CD4-positive, alpha-beta T cell (primary cell): ENCODE measurements at regions not wholly inside any gene's neighbourhood (a gene's known extent, or its start where the extent isn't known, plus 50 kb on each side); places are given as distances from the start of the nearest gene placed in this dataset.

Source experiments
- ATAC-seq: fragments of 200-7000 bp; cut with Tn5 transposase; one replicate; pipeline ENCODE4 v1.10.0; 2022; ENCODE audit warnings: mild to moderate bottlenecking; ENCODE audit not compliant: poor library complexity
- CTCF ChIA-PET: fragments of 350-600 bp; sonication (Branson Sonifier 250); formaldehyde crosslinking; loops from one replicate; lab custom pipeline; 2021; ENCODE audit warnings: antibody characterized with exemption, inconsistent platforms; lab: Charles Lee
- POLR2A ChIA-PET: fragments of 350-600 bp; sonication (Branson Sonifier 250); formaldehyde crosslinking; loops from one replicate; lab custom pipeline; 2021; ENCODE audit warnings: antibody characterized with exemption, inconsistent platforms; lab: Charles Lee
- DNase-seq, 14 experiments: peaks; one replicate each; pipeline ENCODE4 v3.0.0-alpha.2; 2013 to 2020; ENCODE audit warnings: mixed read lengths in 2 of 14
- H3K27ac ChIP-seq, 2 donors: one replicate each; pipeline versions ENCODE4 v1.5.1 to v1.7.0; 2013; ENCODE audit warnings: low read length in 2 of 2, low read depth in 1 of 2, mild to moderate bottlenecking in 1 of 2
- H3K27me3 ChIP-seq, 2 experiments: 1 replicate in 1 of 2; 2 replicates in 1 of 2; pipeline versions ENCODE4 v1.6.1 to v1.7.0; 2013; ENCODE audit warnings: low read length in 2 of 2, control low read depth in 1 of 2, mild to moderate bottlenecking in 1 of 2, moderate library complexity in 1 of 2; ENCODE audit not compliant: insufficient read depth in 2 of 2, control insufficient read depth in 1 of 2
- H3K36me3 ChIP-seq: one replicate; pipeline ENCODE4 v1.6.1; 2013; ENCODE audit warnings: low read length, control low read depth; ENCODE audit not compliant: insufficient read depth
- H3K4me1 ChIP-seq: one replicate; pipeline ENCODE4 v1.6.1; 2013; ENCODE audit warnings: low read length, control low read depth; ENCODE audit not compliant: insufficient read depth
- H3K4me3 ChIP-seq: one replicate; pipeline ENCODE4 v1.5.1; 2013; ENCODE audit warnings: mild to moderate bottlenecking, low read length, moderate library complexity
- H3K9me3 ChIP-seq, 2 experiments: 1 replicate in 1 of 2; 2 replicates in 1 of 2; pipeline versions ENCODE4 v1.6.1 to v1.7.0; 2013; ENCODE audit warnings: low read length in 2 of 2, mild to moderate bottlenecking in 2 of 2, control low read depth in 1 of 2, moderate library complexity in 1 of 2; ENCODE audit not compliant: control insufficient read depth in 1 of 2, insufficient read depth in 1 of 2
- H3K27ac Mint-ChIP-seq: one replicate; pipeline ENCODE4 v1.8.0; 2020; ENCODE audit warnings: mixed read lengths
- H3K27me3 Mint-ChIP-seq: one replicate; pipeline ENCODE4 v1.8.0; 2021; ENCODE audit warnings: mixed read lengths
- H3K36me3 Mint-ChIP-seq: one replicate; pipeline ENCODE4 v1.8.0; 2021; ENCODE audit warnings: low read depth, mixed read lengths
- H3K4me1 Mint-ChIP-seq: one replicate; pipeline ENCODE4 v1.8.0; 2021; ENCODE audit warnings: low read depth, mixed read lengths
- H3K4me3 Mint-ChIP-seq: one replicate; pipeline ENCODE4 v1.8.0; 2020; ENCODE audit warnings: mild to moderate bottlenecking, mixed read lengths
- H3K9me3 Mint-ChIP-seq: one replicate; pipeline ENCODE4 v1.8.0; 2020; ENCODE audit warnings: mixed read lengths
- CTCF ChIP-seq: fragments of 200-600 bp; IDR thresholded peaks from one replicate; pipeline ENCODE4 v1.8.0; 2022; ENCODE audit warnings: antibody characterized with exemption, mild to moderate bottlenecking
- intact Hi-C, 2 experiments: fragments of 100-400 bp; cut with DNase I in 1 of 2; cut with micrococcal nuclease in 1 of 2; formaldehyde crosslinking; loops; one replicate each; pipeline versions ENCODE4 v1.15.1 to v1.9.0; 2023 to 2025; cut with DNase I, micrococcal nuclease

DNA sequence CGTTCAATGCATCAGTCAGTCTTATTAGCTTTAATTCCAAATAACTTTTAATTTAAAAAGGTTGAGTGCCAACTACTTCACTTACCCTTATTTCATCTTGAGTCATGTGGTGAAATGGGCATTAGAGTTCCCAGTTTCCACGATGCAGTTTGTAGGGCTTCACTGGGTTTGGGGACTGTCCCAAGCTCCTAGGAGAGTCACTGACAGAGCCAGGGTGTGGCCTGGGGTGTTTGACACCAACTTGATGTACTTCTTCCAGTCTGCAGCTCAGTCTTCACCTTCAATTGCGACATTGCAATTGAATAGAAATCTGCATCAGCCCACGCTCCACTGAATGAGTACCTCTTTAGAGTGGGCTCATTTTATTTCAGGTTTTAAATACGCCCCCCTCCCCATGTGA lies 165.3 kb downstream of the ARL4C start:
- DNase-seq (no peak), ATAC-seq (no peak)
- H3K4me3 ChIP-seq: no peak overlapping the region
- H3K27me3 ChIP-seq: no peaks in the 10 kb centered on the region
- Mint-ChIP-seq H3K27ac (no peak overlapping the region), H3K4me1 (peaks cover 41% of the 10 kb centered on the region), H3K9me3 (no peaks in the 10 kb centered on the region), H3K27me3 (no peaks in the 10 kb centered on the region), H3K4me3 (no peak overlapping the region), H3K36me3 (no peaks in the 10 kb centered on the region)
- CTCF ChIA-PET: interaction anchor here (1.0 kb wide), 1 partner anchor 47 kb away, joined by 3 read pairs; no protein-coding TSS in a partner anchor
- no peak for TF ChIP-seq CTCF
- intact Hi-C loops: loop anchor here in 1 of 2 experiments (5.0 kb wide), 1 partner anchor 51 kb away; no protein-coding TSS in a partner anchor
- H3K27ac ChIP-seq: no peak overlapping the region
- no peaks in the 10 kb centered on the region for H3K36me3 ChIP-seq
- peaks cover 18% of the 10 kb centered on the region for H3K4me1 ChIP-seq
- H3K9me3 ChIP-seq: no peaks in the 10 kb centered on the region
- POLR2A ChIA-PET: no interaction called here

GRCh38 chr2:234330902-234331301 lies 166.0 kb downstream of the ARL4C start:
- intact Hi-C loops: loop anchor here in 1 of 2 experiments (5.0 kb wide), 1 partner anchor 51 kb away; no protein-coding TSS in a partner anchor
- Histone ChIP-seq H3K9me3 (no peaks in the 10 kb centered on the region), H3K36me3 (no peaks in the 10 kb centered on the region), H3K27ac (no peak overlapping the region), H3K4me3 (no peak overlapping the region), H3K4me1 (peaks cover 11% of the 10 kb centered on the region), H3K27me3 (no peaks in the 10 kb centered on the region)
- H3K27ac Mint-ChIP-seq: no peak overlapping the region
- ATAC-seq: no peak
- TF ChIP-seq CTCF: no peak
- H3K4me3 Mint-ChIP-seq: no peak overlapping the region
- POLR2A ChIA-PET: no interaction called here
- CTCF ChIA-PET: interaction anchor here (1.0 kb wide), 1 partner anchor 47 kb away, joined by 3 read pairs; no protein-coding TSS in a partner anchor
- no peaks in the 10 kb centered on the region for H3K36me3 Mint-ChIP-seq
- no peaks in the 10 kb centered on the region for H3K27me3 Mint-ChIP-seq
- H3K9me3 Mint-ChIP-seq: no peaks in the 10 kb centered on the region
- DNase-seq: no peak
- peaks cover 36% of the 10 kb centered on the region for H3K4me1 Mint-ChIP-seq

GRCh38 chr2:234329202-234329960 lies 167.5 kb downstream of the ARL4C start:
- no peak for DNase-seq
- no peak for ATAC-seq
- no peaks in the 10 kb centered on the region for H3K36me3 Mint-ChIP-seq
- H3K27me3 ChIP-seq: no peaks in the 10 kb centered on the region
- no peak overlapping the region for H3K4me3 ChIP-seq
- no peaks in the 10 kb centered on the region for H3K9me3 ChIP-seq
- H3K27ac Mint-ChIP-seq: no peak overlapping the region
- no peaks in the 10 kb centered on the region for H3K36me3 ChIP-seq
- no peak for TF ChIP-seq CTCF
- H3K9me3 Mint-ChIP-seq: no peaks in the 10 kb centered on the region
- no peak overlapping the region for H3K4me3 Mint-ChIP-seq
- ChIA-PET POLR2A (no interaction called here), CTCF (no interaction called here)
- no peak overlapping the region for H3K27ac ChIP-seq
- H3K4me1 ChIP-seq: peaks cover 4% of the 10 kb centered on the region
- peaks cover 24% of the 10 kb centered on the region for H3K4me1 Mint-ChIP-seq
- H3K27me3 Mint-ChIP-seq: no peaks in the 10 kb centered on the region
- intact Hi-C loops: no loop called here
